HG02884 (cell line): ENCODE measurements at regions not wholly inside any gene's neighbourhood (a gene's known extent, or its start where the extent isn't known, plus 50 kb on each side); places are given as distances from the start of the nearest gene placed in this dataset.

Source experiments
- ATAC-seq: cut with Tn5 transposase; IDR thresholded peaks from one replicate; pipeline ENCODE4 v1.9.1; 2021; ENCODE audit warnings: mild to moderate bottlenecking, moderate library complexity; ENCODE audit not compliant: unreplicated experiment

- ATAC-seq: no peak
These were observed 308.3 kb upstream of the SLC8A1 start for GRCh38 chr2:40760071-40760666.

DNA sequence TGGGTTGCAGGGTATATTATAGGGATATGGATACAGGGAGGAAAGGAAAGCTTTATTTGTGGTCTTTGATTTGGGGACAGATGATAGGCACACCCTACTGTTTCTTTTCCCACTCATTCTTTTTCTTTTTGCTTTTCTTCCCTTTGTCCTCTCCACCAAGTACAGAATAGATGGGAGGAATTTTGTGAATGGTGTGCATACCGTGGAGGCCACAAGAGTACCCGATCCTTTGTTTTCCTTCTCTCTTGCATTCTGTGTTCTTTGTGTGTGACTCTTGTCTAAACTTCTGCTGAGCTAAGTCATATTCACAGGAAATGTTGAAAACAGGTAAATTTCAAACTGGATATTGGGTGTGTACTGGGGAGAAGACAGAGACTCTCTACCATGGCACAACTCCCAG, 321.4 kb upstream of the SLC8A1 start:
- ATAC-seq: no peak

DNA sequence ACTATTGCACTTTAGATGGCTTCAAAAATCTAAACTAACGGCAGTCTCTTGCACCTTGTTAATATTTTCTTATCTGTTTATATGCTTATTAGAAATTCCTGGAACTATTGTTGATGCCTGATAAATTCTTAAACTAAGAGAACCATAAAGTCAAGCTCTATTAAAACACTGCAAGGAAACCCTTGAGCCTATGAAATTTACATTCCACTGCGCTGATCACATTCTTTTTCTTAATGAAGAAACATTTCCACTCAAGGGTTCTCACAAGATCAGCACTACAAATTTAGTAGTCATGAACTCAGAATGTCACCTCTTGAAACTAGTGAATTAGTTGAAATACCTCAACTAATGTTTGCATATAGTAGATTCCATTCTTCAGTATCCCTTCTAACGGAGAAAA, 331.8 kb upstream of the SLC8A1 start:
- ATAC-seq: no peak

- no peak for ATAC-seq
These were observed 334.7 kb upstream of the SLC8A1 start for GRCh38 chr2:40786636-40787035.

- ATAC-seq: no peak
These were observed 345.2 kb upstream of the SLC8A1 start for GRCh38 chr2:40797120-40797519.

DNA sequence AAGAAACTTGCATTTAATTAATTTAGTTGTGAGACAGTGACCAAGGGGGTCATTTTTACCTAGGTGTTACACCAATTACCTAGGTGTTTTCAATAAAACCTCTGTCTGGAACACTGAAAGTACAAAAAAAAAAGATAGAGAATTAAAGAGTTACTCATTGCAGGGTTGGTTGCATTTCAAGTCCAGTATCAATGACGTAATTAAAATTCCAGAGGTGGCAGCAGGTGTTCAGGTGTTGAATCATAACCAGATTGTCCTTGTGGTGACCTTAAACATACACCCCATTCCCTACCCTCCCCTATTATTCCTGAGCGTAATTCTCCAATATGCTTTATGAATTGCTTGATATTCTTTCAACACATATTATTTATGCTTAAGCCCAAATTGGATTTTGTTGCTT, 352.0 kb upstream of the SLC8A1 start:
- ATAC-seq: no peak

DNA sequence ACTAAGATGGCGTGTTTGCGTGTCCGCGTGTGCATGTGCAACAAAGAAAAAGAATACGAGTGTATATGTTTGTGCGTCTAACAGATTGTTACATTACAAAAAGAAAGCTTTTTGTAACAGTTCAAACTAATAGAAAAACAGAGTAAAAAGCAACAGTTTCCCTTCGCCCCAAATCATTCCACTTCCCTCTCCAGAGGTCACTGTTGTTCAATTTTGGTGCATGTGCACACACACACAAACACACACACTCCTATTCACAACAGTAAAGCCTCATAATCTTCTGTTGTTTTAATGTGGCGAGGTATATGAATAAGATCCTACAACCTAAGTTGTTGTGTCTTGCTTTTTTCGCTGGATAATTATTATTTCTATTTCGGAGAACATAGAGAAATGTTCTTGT, 357.3 kb upstream of the SLC8A1 start:
- no peak for ATAC-seq

DNA sequence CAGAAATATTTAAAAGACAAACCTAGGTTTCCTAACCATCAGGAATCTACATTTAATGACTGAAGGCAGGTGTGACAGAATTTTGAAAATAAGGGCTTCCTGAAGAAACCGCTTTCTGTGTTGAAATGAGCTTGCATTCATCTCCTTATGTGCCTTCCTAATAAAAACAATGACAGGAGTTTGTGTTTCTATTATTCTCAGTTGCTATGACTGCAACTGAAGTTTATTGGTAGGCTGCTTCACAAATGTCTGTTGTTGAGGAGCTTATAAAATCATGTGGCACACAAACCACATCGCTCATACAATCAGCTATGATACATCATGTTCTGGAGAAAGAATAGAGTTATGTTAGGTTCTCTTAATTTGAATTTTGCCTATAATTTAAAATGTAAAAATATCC, 362.7 kb upstream of the SLC8A1 start:
- ATAC-seq: no peak

DNA sequence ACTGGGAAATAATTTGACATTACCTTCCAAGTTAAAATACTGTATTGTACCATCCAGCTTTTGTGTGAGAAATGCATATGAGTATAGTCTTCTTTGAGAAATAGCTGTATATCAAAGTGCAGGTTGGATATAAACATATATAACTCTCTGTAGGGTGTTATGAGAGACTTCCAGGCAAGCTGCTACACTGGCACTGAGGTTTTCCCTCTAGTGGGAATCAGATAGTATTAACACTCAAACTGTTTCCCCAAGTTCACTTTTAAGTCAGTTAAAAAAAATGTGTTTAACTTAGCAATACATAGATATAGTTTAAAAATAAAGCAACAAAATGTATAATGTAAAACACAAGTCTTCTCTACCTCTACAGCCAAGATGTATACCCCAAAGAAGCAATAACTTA, 368.4 kb upstream of the SLC8A1 start:
- ATAC-seq: no peak

DNA sequence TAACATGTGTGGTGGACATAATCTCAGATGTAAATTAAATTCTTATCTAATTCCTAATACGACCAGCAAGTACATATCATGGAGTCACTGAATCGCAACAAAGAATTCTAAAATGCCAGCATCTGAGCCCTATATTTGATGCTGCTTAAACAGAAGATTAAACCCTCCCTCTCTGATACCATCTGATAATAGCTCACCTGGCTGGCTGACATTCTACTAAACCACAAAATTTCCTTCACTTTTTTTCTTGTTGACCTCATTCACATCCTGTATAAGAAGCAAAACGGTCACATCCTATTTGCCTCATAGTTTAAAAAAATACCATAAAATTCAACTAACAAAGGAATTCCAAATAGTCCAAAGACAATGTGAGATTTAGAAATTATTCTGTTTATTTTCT, 371.6 kb upstream of the SLC8A1 start:
- no peak for ATAC-seq

DNA sequence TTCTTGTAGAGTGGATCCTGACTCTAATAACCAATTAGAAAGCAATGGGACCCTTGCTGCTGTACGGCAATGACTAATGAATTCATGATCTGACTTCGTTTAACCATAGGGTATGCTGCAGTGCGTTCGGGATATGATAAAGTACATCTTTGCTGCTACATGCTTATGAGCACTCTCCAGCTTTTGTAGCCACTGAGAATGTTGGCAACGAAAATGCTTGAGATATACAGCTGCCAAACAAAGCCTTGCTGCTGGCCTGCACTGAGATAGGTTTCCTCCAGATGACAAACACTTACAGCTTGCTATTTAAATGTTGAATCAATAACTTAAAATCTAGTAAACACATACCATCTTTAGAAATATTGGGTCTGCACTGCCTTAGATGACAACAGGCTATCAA, 372.4 kb upstream of the SLC8A1 start:
- no peak for ATAC-seq

DNA sequence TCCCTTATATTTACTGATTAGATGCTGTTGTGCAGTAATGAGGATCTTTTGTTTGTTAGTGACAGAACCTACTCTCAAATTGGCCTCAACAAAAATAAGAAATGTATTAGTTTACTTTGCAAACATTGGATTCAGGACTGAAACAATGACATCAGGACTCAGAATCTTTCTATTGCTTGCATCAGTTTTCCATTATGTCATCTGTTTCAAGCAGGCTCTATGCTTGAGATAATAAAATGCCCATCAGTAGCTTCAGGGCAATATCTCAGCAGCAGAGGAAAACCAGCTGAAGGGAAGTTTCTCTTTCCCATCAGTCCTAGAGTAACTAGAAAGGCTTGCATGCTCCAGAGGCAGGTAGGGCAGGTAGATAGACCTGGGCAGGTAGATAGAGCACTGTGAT, 375.5 kb upstream of the SLC8A1 start:
- ATAC-seq: no peak

DNA sequence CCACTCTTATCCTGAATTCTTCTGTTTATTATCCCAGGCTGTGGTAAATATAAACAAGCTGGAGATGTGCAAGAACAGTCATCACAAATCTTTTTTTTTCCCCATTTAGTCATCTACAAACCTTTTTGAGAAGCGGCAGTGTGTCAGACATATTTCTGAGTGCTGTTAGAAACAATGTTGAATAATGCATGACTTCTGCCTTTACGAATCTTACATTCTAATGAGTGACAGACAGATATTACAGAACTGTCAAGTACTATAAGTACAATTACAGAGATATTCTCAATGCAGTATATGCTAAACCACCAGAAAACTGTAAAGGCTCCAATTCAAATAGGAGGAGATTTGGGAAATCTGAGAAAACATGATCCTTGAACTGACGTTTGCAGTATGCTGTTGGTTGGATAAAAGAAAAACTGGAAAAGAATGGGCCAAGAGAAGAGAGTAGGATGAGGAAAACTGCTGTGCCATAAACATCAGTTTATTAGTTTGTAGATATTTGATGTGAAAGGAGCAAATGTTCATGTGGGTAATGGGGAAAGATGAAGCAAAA, 379.5 kb upstream of the SLC8A1 start:
- ATAC-seq: no peak

DNA sequence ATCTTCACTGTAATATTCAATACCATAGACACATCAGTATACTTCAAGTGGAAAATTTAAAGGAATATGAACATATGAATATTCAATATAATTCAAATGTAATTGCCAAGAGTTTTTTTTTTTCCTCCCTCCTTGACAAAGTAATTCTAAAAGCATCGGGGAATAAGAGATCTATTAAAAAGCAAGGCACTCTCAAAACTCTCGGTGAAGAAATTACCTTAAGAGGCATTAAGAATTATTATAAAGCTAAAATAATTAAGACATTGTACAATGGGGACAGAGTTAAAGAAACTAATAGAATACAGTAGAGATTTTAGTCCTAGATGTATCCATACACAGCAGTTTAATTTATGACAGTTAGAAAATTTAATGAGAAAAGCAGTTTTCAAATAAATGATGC, 390.0 kb upstream of the SLC8A1 start:
- no peak for ATAC-seq

GRCh38 chr2:40844353-40845277, 392.7 kb upstream of the SLC8A1 start:
- ATAC-seq: no peak

DNA sequence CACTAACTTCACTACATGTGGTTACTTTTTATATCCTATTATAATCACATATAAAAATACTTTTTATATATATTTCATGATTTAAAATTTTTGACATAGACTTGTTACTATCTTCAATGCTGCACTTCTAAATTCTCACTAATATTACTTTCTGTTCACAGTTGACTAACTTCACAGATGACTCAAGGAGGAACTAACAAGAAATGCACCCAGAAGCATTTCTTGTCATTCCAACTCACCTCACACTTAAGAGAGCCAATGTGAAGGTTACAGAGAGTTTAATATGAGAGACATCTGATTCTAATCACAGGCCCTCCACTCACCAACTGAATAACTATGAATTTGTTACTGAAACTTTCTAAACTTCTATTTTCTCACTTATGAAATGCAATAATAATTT, 399.8 kb upstream of the SLC8A1 start:
- no peak for ATAC-seq

DNA sequence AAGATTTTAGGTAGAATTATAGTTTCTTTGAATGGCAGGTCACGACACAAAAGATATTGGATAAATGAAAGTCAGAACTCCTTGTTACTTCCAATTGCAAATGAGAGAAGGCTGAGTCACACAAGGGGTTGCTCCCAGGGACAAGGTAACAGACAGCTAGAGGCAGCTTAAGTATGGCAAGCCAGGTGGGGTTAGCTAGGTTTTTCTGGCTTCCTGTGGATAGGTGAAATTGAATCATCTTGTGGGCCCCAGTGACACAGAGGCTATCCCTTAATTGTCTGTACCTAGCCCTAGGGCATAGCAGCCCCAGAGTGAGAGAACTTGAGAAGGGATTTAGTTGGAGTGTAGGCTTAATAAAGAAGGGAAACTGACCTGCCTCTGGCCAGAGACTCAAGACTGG, 407.7 kb upstream of the SLC8A1 start:
- ATAC-seq: no peak

- no peak for ATAC-seq
These were observed 415.9 kb upstream of the SLC8A1 start for GRCh38 chr2:40867829-40868228.

DNA sequence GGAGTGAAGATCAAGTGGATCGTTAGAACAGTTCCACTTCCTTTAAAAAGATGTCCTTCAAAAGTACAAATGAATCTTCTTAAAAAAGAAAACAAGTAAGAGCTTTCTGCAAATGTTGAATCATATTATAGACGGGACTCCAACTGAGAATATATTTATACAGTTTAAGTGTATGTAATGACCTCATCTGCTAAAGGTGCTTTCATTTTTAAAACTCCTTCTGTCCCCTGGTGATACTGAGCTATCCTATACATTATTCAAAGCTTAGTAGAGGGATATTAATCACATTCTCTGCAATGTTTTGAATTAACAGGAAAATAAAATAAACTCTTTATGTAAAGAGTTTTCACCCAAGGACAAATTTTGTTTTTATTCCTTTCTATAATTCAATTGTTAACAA, 420.7 kb upstream of the SLC8A1 start:
- no peak for ATAC-seq

DNA sequence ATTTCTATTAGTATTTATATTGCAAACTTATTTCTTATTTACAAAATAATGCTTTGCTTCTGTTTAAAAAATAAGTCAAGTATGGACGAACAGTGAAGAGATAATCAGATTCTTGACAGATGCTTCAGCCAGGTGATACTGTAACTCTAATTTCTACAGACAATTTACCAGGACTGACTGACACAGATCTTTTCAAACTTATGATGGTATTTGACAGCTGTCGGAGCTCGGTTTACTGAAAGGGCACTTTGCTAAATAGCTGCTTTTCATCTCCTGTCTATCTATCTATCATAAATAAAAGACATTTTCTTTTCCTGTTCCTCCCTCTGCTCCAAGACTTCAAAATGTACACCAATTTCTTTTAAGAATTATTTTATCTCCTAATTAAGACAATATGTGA, 422.5 kb upstream of the SLC8A1 start:
- no peak for ATAC-seq

DNA sequence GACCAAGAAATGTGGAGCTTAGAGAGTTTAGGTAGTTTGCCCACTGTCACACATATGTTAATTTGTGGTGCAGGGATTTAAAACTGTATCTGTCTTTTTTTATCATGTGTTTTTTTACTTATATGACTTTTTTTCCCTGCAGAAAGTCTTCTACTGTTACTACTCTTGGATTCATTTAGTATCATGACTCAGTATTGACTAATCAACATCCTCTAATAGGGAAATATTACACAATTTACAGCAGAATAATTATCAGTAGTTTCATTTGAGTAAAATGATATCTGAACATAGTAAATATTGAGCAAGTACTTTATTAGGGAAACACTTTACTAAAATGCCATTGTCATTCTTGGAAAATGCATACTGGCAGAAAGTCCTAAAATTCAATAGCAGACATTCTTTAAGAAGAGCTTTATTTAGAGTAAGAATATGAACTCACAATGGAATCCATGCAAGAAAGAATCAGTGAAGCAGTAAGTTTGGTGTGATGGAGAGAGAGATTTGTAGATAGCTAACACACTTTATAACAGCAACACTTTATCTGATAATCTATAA, 425.9 kb upstream of the SLC8A1 start:
- ATAC-seq: no peak

DNA sequence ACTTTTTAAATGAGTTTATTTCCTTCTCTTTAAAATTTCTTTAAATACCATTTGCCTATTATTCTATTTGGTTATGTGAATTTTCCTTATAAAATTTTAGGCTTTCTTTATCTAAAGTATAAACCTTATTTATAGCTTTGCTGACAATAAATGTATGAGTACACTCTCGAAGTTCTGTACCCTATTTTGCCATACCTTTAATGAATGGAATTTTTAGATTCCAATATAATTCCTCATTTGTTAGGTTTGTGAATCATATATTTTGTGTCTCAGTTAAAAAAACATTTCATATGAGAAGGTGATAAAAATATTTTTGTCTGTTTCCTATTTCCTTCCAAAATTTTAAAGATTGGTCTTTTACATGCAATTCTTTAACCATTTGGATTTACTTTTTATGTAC, 427.4 kb upstream of the SLC8A1 start:
- no peak for ATAC-seq
